ENCODE measurements at regions not wholly inside any gene's neighbourhood (a gene's known extent, or its start where the extent isn't known, plus 50 kb on each side); places are given as distances from the start of the nearest gene placed in this dataset.

- TF ChIP-seq ELK1 (IDR thresholded peaks at IDR 0.05; ENCODE audit: low read depth, low read length) (no peak), ZBTB40 (IDR thresholded peaks at IDR 0.05; ENCODE audit: borderline replicate concordance) (no peak), FOXK2 (IDR thresholded peaks at IDR 0.05) (no peak), NBN (IDR thresholded peaks at IDR 0.05) (no peak), ZNF384 (IDR thresholded peaks at IDR 0.05; ENCODE audit: borderline replicate concordance, low read depth, low read length) (no peak)
These were observed 515.9 kb upstream of the CELF4 start (continued) for GRCh38 chr18:38081516-38081915.

GRCh38 chr18:38077229-38077628 lies 511.6 kb upstream of the CELF4 start:
- SMC1A ChIA-PET (ENCODE audit: uncharacterized antibody, unreplicated experiment) = no interaction called here
- TF ChIP-seq ZBED1 (IDR thresholded peaks at IDR 0.05; ENCODE audit: borderline replicate concordance) (no peak), BHLHE40 (IDR thresholded peaks at IDR 0.05; ENCODE audit: borderline replicate concordance in 1 of 2, low read depth in 2 of 2, low read length in 1 of 2) (no peak), REST (IDR thresholded peaks at IDR 0.05; ENCODE audit: low read depth, low read length) (peak; percentile 60; the same call in 1 of the 2 replicates), SUZ12 (IDR thresholded peaks at IDR 0.05; ENCODE audit: unreplicated experiment) (no peak)
- H3K27ac ChIP-seq (ENCODE audit: control insufficient read depth, insufficient read depth) = no peak overlapping the region
- CTCF ChIA-PET = no interaction called here
- RAD21 ChIA-PET (ENCODE audit: unreplicated experiment) = no interaction called here
- H3K4me2 ChIP-seq (ENCODE audit: control insufficient read depth, insufficient read depth) = no peak overlapping the region
- FAIRE-seq (no peak), DNase-seq (ENCODE audit: low read depth, low spot score) (no peak), ATAC-seq (no peak)
- no peaks in the 10 kb centered on the region for H3K27me3 ChIP-seq (replicated peaks in 1 of 2; ENCODE audit: control insufficient read depth in 2 of 2, insufficient read depth in 2 of 2, low read length in 1 of 2)
- intact Hi-C loops (cut with micrococcal nuclease; ENCODE audit: unreplicated experiment) (no loop called here), in situ Hi-C loops (cut with MboI) (no loop called here)
- BruUV-seq (replicated peaks) = no TSS peak
- H3K36me3 ChIP-seq (ENCODE audit: control insufficient read depth in 2 of 2, insufficient read depth in 2 of 2, low read length in 1 of 2) = no peaks in the 10 kb centered on the region
- no peaks in the 10 kb centered on the region for H3K4me1 ChIP-seq (ENCODE audit: control insufficient read depth, insufficient read depth, low read length)
- H2AFZ ChIP-seq (ENCODE audit: control insufficient read depth, low read depth, low read length) = no peak overlapping the region
- no peak overlapping the region for H3K9ac ChIP-seq (ENCODE audit: control insufficient read depth, insufficient read depth, low read length)
- WGBS (ENCODE audit: insufficient coverage, insufficient replicate concordance, low lambda C conversion rate, missing lambda C conversion rate) = 15% methylated on average over 4 of the region's 4 CpGs
- no peaks in the 10 kb centered on the region for H3K9me3 ChIP-seq (replicated peaks; ENCODE audit: control insufficient read depth, insufficient read depth, low read length)
- POLR2A ChIA-PET = no interaction called here
- H3K79me2 ChIP-seq (ENCODE audit: control insufficient read depth, insufficient read depth, low read length) = no peaks in the 10 kb centered on the region
- no peaks in the 10 kb centered on the region for H4K20me1 ChIP-seq (ENCODE audit: control insufficient read depth, insufficient read depth)
- H3K4me3 ChIP-seq = no peak overlapping the region

Data from GM12878 (cell line).